SK-N-SH (cell line): ENCODE measurements at regions not wholly inside any gene's neighbourhood (a gene's known extent, or its start where the extent isn't known, plus 50 kb on each side); places are given as distances from the start of the nearest gene placed in this dataset.
A peak's percentile ranks its signal among the peaks of the same experiment; 100 is the strongest.

Source experiments
- CTCF ChIA-PET: fragments of 300-600, 350-600 bp; formaldehyde crosslinking; extraction: SDS; loops from one replicate; lab custom pipeline; 2021; lab: Yijun Ruan, JAX
- POLR2A ChIA-PET: fragments of 350-600 bp; sonication (Branson Sonifier 250); formaldehyde crosslinking; extraction: SDS; loops from one replicate; lab custom pipeline; 2020; ENCODE audit warnings: antibody characterized with exemption, inconsistent platforms; lab: Yijun Ruan, JAX
- DNase-seq: peaks from one replicate; pipeline ENCODE4 v3.0.0; 2012
- H2AFZ ChIP-seq: fragments of 200-600 bp; sonication (generic); 2 replicates; pipeline ENCODE4 v1.8.1; 2016; ENCODE audit warnings: antibody characterized with exemption, mild to moderate bottlenecking, low read depth
- H3F3A ChIP-seq: fragments of 200-600 bp; sonication (generic); replicated peaks from 2 replicates; pipeline ENCODE3; 2016; ENCODE audit warnings: antibody characterized with exemption, mild to moderate bottlenecking; ENCODE audit not compliant: insufficient read depth
- H3K27ac ChIP-seq, 2 experiments: fragments of 200-500 bp in 1 of 2; fragments of 200-600 bp in 1 of 2; sonication (Bioruptor generic) in 1 of 2; sonication (generic), shearing (Covaris generic) in 1 of 2; 2 replicates each; pipeline versions ENCODE4 v1.5.1 to v1.6.1; 2014 to 2016; ENCODE audit warnings: low read depth in 2 of 2, inconsistent platforms in 1 of 2, low read length in 1 of 2, mild to moderate bottlenecking in 1 of 2, mixed read lengths in 1 of 2
- H3K27me3 ChIP-seq: fragments of 200-600 bp; sonication (generic), shearing (Covaris generic); 2 replicates; pipeline ENCODE4 v1.6.1; 2016; ENCODE audit warnings: mixed run types; ENCODE audit not compliant: insufficient read depth
- H3K36me3 ChIP-seq, 2 experiments: fragments of 200-500 bp in 1 of 2; fragments of 200-600 bp in 1 of 2; sonication (Bioruptor generic) in 1 of 2; sonication (generic) in 1 of 2; replicated peaks in 1 of 2; 2 replicates each; pipeline versions ENCODE3 to v1.5.1; 2014 to 2016; ENCODE audit warnings: low read length in 1 of 2, mild to moderate bottlenecking in 1 of 2; ENCODE audit not compliant: insufficient read depth in 2 of 2, control insufficient read depth in 1 of 2
- H3K4me1 ChIP-seq, 2 experiments: fragments of 200-500 bp in 1 of 2; fragments of 200-600 bp in 1 of 2; sonication (Bioruptor generic) in 1 of 2; sonication (generic), shearing (Covaris generic) in 1 of 2; 2 replicates each; pipeline versions ENCODE4 v1.5.1 to v1.6.1; 2014 to 2016; ENCODE audit warnings: low read depth in 1 of 2, low read length in 1 of 2, mixed run types in 1 of 2; ENCODE audit not compliant: insufficient read depth in 2 of 2, control insufficient read depth in 1 of 2
- H3K4me2 ChIP-seq: fragments of 200-600 bp; sonication (generic), shearing (Covaris generic); 2 replicates; pipeline ENCODE4 v1.6.1; 2017; ENCODE audit warnings: mixed run types
- H3K4me3 ChIP-seq, 2 experiments: fragments of 200-500 bp in 1 of 2; fragments of 200-600 bp in 1 of 2; sonication (Bioruptor generic) in 1 of 2; sonication (generic), shearing (Covaris generic) in 1 of 2; 2 replicates each; pipeline versions ENCODE4 v1.5.1 to v1.8.1; 2014 to 2016; ENCODE audit warnings: low read depth in 2 of 2, inconsistent platforms in 1 of 2, low read length in 1 of 2, mild to moderate bottlenecking in 1 of 2, mixed read lengths in 1 of 2, moderate library complexity in 1 of 2
- H3K79me2 ChIP-seq: fragments of 200-600 bp; sonication (generic); 2 replicates; pipeline ENCODE4 v1.8.1; 2017; ENCODE audit warnings: mild to moderate bottlenecking; ENCODE audit not compliant: insufficient read depth
- H3K9ac ChIP-seq: fragments of 200-600 bp; sonication (generic); 2 replicates; pipeline ENCODE4 v1.6.1; 2017; ENCODE audit warnings: mixed run types
- H3K9me2 ChIP-seq: fragments of 200-600 bp; sonication (generic); 2 replicates; pipeline ENCODE4 v1.6.1; 2017; ENCODE audit warnings: mixed run types
- H3K9me3 ChIP-seq: fragments of 200-600 bp; sonication (generic); 2 replicates; pipeline ENCODE4 v1.6.1; 2017; ENCODE audit warnings: mixed run types, mild to moderate bottlenecking, moderate library complexity
- H4K20me1 ChIP-seq: fragments of 200-600 bp; sonication (generic); 2 replicates; pipeline ENCODE4 v1.6.1; 2017; ENCODE audit warnings: mild to moderate bottlenecking, mixed run types; ENCODE audit not compliant: insufficient read depth
- CTCF ChIP-seq: fragments of 200-600 bp; sonication (generic); IDR thresholded peaks from 2 replicates; pipeline ENCODE4 v1.6.1; 2017; ENCODE audit warnings: antibody characterized with exemption, mild to moderate bottlenecking, moderate library complexity
- ELF1 ChIP-seq: IDR thresholded peaks from 2 replicates; pipeline ENCODE4 v1.4.0; 2012
- FOXM1 ChIP-seq: IDR thresholded peaks from 2 replicates; pipeline ENCODE4 v1.4.0; 2012; ENCODE audit warnings: low read depth, mild to moderate bottlenecking
- GATA2 ChIP-seq: sonication (generic); formaldehyde crosslinking; IDR thresholded peaks from 2 replicates; pipeline ENCODE4 v1.5.0; 2020; ENCODE audit warnings: mild to moderate bottlenecking, missing genetic modification reagents
- IRF3 ChIP-seq: fragments of 150-350 bp; IDR thresholded peaks from 2 replicates; pipeline ENCODE4 v1.6.1; 2016; ENCODE audit warnings: mild to moderate bottlenecking, low read depth, low read length
- MEF2A ChIP-seq: IDR thresholded peaks from 2 replicates; pipeline ENCODE4 v1.4.0; 2012; ENCODE audit warnings: low read depth, borderline replicate concordance
- MXI1 ChIP-seq: IDR thresholded peaks from 2 replicates; pipeline ENCODE4 v1.6.1; 2012; ENCODE audit warnings: mild to moderate bottlenecking, low read depth, low read length, improper control_type of control experiment
- RAD21 ChIP-seq: IDR thresholded peaks from 2 replicates; pipeline ENCODE4 v1.6.1; 2012; ENCODE audit warnings: mild to moderate bottlenecking, low read length
- REST ChIP-seq: IDR thresholded peaks from 2 replicates; pipeline ENCODE4 v1.6.1; 2012; ENCODE audit warnings: mild to moderate bottlenecking, low read depth, low read length, moderate library complexity
- RFX5 ChIP-seq: IDR thresholded peaks from 2 replicates; pipeline ENCODE4 v1.6.1; 2012; ENCODE audit warnings: mild to moderate bottlenecking, improper control_type of control experiment, low read length
- RXRA ChIP-seq: IDR thresholded peaks from 2 replicates; pipeline ENCODE4 v1.4.0; 2012; ENCODE audit warnings: low read depth, mild to moderate bottlenecking, borderline replicate concordance
- SIN3A ChIP-seq: IDR thresholded peaks from 2 replicates; pipeline ENCODE4 v1.6.1; 2012; ENCODE audit warnings: low read depth, mild to moderate bottlenecking, low read length, moderate library complexity, borderline replicate concordance
- SMC3 ChIP-seq: IDR thresholded peaks from 2 replicates; pipeline ENCODE4 v1.6.1; 2012; ENCODE audit warnings: low read depth, low read length, improper control_type of control experiment
- TAF1 ChIP-seq: IDR thresholded peaks from 2 replicates; pipeline ENCODE4 v1.6.1; 2012; ENCODE audit warnings: low read depth, mild to moderate bottlenecking, low read length, moderate library complexity, borderline replicate concordance
- WGBS: methylation state at CpG from one replicate; pipeline ENCODE4 v1.1.6; 2017; ENCODE audit warnings: low lambda C conversion rate; 5-methylcytosine and 5-hydroxymethylcytosine counted together
- TF ChIP-seq, protein P1 (sequence below): IDR thresholded peaks from 2 replicates; pipeline ENCODE4 v1.4.0; 2012; ENCODE audit warnings: low read depth
- TF ChIP-seq, protein P2 (sequence below): IDR thresholded peaks from 2 replicates; pipeline ENCODE4; 2012
- TF ChIP-seq, protein P3 (sequence below): IDR thresholded peaks from 2 replicates; pipeline ENCODE4 v1.4.0; 2012; ENCODE audit warnings: low read depth, borderline replicate concordance

- TF ChIP-seq MXI1: no peak
- no peak for TF ChIP-seq IRF3
- TF ChIP-seq MEF2A: no peak
- no peak; the same call in 1 of the 2 replicates for TF ChIP-seq RFX5
- peak; percentile 70 for TF ChIP-seq GATA2 (CRISPR knock-in tag)
- TF ChIP-seq, protein P1, sequence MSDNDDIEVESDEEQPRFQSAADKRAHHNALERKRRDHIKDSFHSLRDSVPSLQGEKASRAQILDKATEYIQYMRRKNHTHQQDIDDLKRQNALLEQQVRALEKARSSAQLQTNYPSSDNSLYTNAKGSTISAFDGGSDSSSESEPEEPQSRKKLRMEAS: no peak
- peak; percentile 84 for TF ChIP-seq RAD21
- TF ChIP-seq TAF1: no peak
- peak; percentile 73 for TF ChIP-seq SMC3
Observed at GRCh38 chr10:105950410-105950809, 1214.1 kb downstream of the SORCS1 start (continued).

- H3K9me3 ChIP-seq: no peaks in the 10 kb centered on the region
- no peaks in the 10 kb centered on the region for H3K79me2 ChIP-seq
- H3K27me3 ChIP-seq: no peaks in the 10 kb centered on the region
- H2AFZ ChIP-seq: no peak overlapping the region
- WGBS: 14% methylated on average over 2 of the region's 2 CpGs
- no peak overlapping the region for H3K4me2 ChIP-seq
- H4K20me1 ChIP-seq: no peaks in the 10 kb centered on the region
- H3F3A ChIP-seq: no peaks in the 10 kb centered on the region
- H3K9ac ChIP-seq: no peak overlapping the region
- CTCF ChIA-PET: interaction anchor here (0.6 to 2.9 kb wide), 31 partner anchors 9 to 622 kb away, joined by 3 to 24 read pairs (median 4); no protein-coding TSS in a partner anchor
- peaks cover 0 to 2% of the 10 kb centered on the region in 2 experiments; a peak in 1 of 4 replicates for H3K4me1 ChIP-seq
- DNase-seq: no peak
- POLR2A ChIA-PET: no interaction called here
- TF ChIP-seq MEF2A (no peak), REST (no peak), SMC3 (no peak), RXRA (no peak), CTCF (no peak), IRF3 (no peak), ELF1 (no peak), FOXM1 (no peak), SIN3A (no peak)
- TF ChIP-seq, protein P2, sequence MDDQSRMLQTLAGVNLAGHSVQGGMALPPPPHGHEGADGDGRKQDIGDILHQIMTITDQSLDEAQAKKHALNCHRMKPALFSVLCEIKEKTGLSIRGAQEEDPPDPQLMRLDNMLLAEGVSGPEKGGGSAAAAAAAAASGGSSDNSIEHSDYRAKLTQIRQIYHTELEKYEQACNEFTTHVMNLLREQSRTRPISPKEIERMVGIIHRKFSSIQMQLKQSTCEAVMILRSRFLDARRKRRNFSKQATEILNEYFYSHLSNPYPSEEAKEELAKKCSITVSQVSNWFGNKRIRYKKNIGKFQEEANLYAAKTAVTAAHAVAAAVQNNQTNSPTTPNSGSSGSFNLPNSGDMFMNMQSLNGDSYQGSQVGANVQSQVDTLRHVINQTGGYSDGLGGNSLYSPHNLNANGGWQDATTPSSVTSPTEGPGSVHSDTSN: no peak
- TF ChIP-seq, protein P1: no peak
- TF ChIP-seq, protein P3, sequence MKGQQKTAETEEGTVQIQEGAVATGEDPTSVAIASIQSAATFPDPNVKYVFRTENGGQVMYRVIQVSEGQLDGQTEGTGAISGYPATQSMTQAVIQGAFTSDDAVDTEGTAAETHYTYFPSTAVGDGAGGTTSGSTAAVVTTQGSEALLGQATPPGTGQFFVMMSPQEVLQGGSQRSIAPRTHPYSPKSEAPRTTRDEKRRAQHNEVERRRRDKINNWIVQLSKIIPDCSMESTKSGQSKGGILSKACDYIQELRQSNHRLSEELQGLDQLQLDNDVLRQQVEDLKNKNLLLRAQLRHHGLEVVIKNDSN: no peak
- H3K27ac ChIP-seq: no peak overlapping the region
- H3K4me3 ChIP-seq: no peak overlapping the region
- H3K36me3 ChIP-seq: no peaks in the 10 kb centered on the region
- no peaks in the 10 kb centered on the region for H3K9me2 ChIP-seq
Observed at GRCh38 chr10:105949721-105950120, 1214.8 kb downstream of the SORCS1 start.
